GM10248 (cell line): ENCODE measurements at regions not wholly inside any gene's neighbourhood (a gene's known extent, or its start where the extent isn't known, plus 50 kb on each side); places are given as distances from the start of the nearest gene placed in this dataset.

Source experiments
- CTCF ChIA-PET: fragments of 300-600 bp; sonication (Branson Sonifier 250); formaldehyde crosslinking; extraction: SDS; loops from one replicate; lab custom pipeline; 2021; ENCODE audit warnings: antibody characterized with exemption; lab: Yijun Ruan, JAX
- POLR2A ChIA-PET: fragments of 350-650 bp; sonication (Branson Sonifier 250); formaldehyde crosslinking; extraction: SDS; loops from one replicate; lab custom pipeline; 2020; ENCODE audit warnings: antibody characterized with exemption; lab: Yijun Ruan, JAX
- DNase-seq: peaks from one replicate; pipeline ENCODE4 v3.0.0; 2012; ENCODE audit errors: extremely low spot score
- CTCF ChIP-seq: IDR thresholded peaks from 2 replicates; pipeline ENCODE4 v1.5.1; 2012; ENCODE audit warnings: mild to moderate bottlenecking, low read depth; ENCODE audit errors: extremely low read depth, missing control alignments, control extremely low read depth

GRCh38 chr5:155878991-155879575 is 447.9 kb upstream of the SGCD start:
- DNase-seq: no peak
- TF ChIP-seq CTCF: no peak
- ChIA-PET POLR2A (no interaction called here), CTCF (interaction anchor here (0.9 kb wide), 1 partner anchor 12 kb away, joined by 3 read pairs; no protein-coding TSS in a partner anchor)

GRCh38 chr5:155884041-155884440 is 442.9 kb upstream of the SGCD start:
- ChIA-PET CTCF (no interaction called here), POLR2A (no interaction called here)
- TF ChIP-seq CTCF: no peak
- no peak for DNase-seq

- POLR2A ChIA-PET: no interaction called here
- no peak for TF ChIP-seq CTCF
- no peak for DNase-seq
- CTCF ChIA-PET: no interaction called here
Observed at GRCh38 chr5:155885199-155885598, 441.8 kb upstream of the SGCD start.

GRCh38 chr5:155886311-155887031 is 440.5 kb upstream of the SGCD start:
- DNase-seq: no peak
- CTCF ChIA-PET: no interaction called here
- TF ChIP-seq CTCF: no peak
- POLR2A ChIA-PET: no interaction called here

- ChIA-PET POLR2A (no interaction called here), CTCF (no interaction called here)
- DNase-seq: no peak
- no peak for TF ChIP-seq CTCF
Observed at GRCh38 chr5:155895484-155895883, 431.5 kb upstream of the SGCD start.

GRCh38 chr5:155897761-155898160 is 429.2 kb upstream of the SGCD start:
- TF ChIP-seq CTCF: no peak
- no peak for DNase-seq
- POLR2A ChIA-PET: no interaction called here
- CTCF ChIA-PET: interaction anchor here (1.3 kb wide), 1 partner anchor 9 kb away, joined by 5 read pairs; no protein-coding TSS in a partner anchor
